A172 (cell line): ENCODE measurements at regions not wholly inside any gene's neighbourhood (a gene's known extent, or its start where the extent isn't known, plus 50 kb on each side); places are given as distances from the start of the nearest gene placed in this dataset.

Source experiments
- DNase-seq: peaks from one replicate; pipeline ENCODE4 v3.0.0-alpha.2; 2015; ENCODE audit warnings: low spot score

DNA sequence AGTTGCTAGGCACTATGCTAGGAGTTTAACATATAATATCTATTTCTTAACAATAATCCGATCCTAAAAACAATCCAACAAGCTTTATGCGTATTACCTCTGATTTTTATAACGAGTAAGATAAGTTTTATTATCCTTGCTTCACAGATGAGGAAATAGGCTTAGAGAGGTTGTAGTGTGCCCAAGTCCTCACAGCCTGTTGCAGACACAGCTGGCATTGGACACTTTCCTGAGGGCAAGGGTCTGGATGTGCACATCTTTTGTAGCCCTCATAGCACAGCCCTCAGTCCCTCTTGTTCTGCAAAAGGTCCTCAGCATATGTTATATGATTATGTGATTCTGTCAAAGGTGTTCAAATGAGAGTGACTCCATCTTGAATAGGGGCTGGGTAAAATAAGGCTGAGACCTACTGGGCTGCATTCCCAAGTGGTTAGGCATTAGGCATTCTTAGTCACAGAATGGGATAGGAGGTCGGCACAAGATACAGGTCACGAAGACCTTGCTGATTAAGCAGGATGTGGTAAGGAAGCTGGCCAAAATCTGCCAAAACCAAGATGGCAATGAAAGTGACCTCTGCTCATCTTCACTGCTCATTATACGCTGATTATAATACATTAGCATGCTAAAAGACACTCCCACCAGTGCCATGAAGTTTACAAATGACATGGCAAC lies 75.7 kb upstream of the F3 start:
- peak; percentile 96 for DNase-seq

DNA sequence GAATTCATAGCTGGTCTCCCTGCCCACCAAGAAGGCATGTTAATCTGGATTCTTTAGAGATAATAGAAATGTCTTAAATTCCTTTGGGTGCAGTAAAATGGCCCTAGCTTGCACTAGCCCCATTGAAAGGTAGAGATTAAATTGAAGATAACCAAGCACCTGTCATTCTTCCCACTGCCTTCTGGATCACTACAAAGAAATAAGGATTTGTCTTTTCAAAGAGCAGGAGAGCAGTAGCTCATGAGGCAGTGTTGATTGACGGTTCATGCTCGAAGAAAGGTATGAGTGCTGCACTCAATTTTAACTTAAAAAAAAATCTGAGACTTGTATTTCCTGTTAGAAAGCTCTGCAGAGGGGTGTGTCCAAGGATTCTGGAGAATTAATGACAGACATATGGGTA lies 74.9 kb upstream of the F3 start:
- peak; percentile 55 for DNase-seq

GRCh38 chr1:94614996-94615395 lies 73.4 kb upstream of the F3 start:
- DNase-seq = no peak

DNA sequence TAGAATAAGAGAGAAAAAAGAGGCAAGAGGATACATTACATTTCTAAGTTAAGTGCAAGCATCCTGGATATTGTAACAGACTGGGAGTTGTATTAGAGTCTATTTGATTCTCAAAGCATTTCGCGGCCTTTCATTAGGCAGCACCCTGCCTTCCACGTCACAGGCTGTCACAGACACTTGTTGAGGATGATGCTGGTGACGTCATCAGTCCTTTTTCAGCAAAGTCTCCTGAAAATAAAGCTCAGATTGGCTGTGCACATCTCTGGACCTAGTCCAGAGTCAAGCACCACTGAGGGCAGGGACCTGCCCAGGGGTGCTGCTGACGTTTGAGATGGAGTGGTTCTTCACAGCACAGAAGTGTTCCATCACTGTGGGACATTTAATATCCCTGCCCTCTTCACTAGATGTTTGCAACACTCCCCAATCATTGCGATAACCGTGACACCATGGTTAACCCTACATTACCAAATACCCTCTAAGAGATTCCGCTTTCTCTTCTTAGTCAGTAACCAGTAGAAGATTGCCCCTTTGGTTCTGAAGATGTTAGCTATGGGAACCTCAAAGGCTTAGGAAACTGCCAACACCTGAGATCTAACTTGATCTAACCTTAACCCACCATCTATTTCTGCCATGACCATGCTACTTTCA lies 72.7 kb upstream of the F3 start:
- no peak for DNase-seq

- DNase-seq = no peak
These were observed 71.1 kb upstream of the F3 start for GRCh38 chr1:94612525-94613204.

DNA sequence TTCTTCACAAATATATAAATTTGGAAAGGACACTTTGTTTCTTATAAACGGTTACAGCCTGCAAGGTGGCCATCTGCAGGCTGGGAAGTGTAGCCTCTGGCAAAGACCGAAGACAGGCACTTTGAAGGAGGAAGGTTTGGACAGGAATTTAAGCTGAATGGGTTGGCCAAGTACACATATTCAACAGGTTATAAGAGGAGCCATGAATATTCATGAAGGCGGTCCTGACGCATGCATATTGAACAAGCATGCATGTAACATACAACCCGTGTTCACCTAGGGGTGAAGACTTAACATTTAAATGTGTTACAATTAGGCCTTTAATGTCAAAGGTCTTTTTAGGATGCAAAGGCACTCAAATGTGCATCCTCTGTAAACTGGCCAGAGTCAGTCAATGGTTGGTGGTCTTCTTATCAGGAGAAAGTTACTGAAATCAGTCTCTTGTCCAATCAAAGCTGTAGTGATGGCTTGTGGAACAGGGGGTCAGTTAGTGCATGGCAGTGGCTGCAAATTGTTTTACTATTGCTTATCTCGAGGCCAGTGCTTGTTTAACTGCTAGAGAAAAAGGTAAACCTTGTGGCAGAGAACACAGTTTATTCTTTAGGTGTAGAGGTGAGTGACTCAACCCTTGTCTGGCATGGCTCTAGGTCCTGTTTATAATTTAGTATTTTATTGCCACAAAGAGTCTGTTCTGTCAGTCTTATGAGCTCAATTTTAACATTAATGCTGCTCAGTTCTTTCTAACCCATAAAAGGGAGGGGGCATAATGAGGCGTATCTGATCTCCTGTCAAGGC lies 70.3 kb upstream of the F3 start:
- DNase-seq = no peak

- no peak for DNase-seq
These were observed 68.1 kb upstream of the F3 start for GRCh38 chr1:94609619-94610018.

DNA sequence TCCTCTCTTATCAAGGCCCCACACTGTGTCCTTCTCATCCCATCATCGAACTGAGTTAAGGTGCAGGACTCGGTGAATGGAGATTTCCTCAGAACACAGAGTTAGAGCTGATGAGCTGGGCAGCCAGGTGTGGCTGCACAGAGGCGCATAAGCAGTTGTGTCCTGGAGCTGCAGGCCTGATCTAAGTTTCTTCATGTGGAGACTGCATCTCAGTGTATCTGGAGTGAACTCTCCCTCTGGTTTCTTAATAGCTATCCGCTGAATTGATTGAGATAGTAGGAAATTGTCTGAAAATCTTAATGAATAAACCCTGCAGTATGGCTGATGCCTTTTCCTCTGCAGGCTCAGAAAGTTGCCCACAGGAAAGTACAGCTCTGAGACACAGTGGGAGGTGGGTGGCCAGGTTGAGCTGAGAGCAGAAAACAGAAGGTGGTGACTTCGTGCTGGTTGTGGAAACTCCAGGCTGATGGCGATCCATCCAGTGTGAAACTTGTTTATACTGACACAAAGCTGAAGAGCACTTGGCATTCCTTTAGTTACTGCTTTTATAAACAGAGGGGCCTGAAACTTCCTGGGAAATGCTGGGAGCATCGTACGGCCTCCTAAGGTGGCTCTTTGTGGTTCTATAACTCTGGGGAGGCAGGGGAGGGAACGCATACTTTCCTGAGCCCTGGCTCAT lies 67.4 kb upstream of the F3 start:
- DNase-seq = no peak

GRCh38 chr1:94608142-94608851 lies 66.7 kb upstream of the F3 start:
- DNase-seq = no peak

- no peak for DNase-seq
These were observed 65.8 kb upstream of the F3 start for GRCh38 chr1:94607398-94607797.

DNA sequence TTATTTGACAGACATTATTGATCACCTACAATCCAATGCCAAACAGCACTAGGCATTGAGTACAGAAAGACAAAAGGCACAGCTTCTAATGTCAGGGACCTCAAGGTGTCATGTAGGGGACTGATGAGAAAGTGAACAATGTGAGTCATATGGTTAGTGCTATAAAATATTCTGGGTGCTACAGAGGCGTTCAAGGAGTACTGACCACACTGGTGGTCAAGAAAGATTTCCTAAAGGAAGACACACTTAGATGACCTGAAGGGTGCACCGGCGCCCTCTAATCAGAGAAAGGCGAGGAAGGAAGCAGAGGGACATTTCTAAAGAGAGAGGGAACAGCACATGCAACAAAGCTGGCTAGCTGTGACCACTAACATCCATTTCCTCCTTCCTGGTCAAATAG lies 64.9 kb upstream of the F3 start:
- DNase-seq = peak; percentile 57

GRCh38 chr1:94603663-94604062 lies 62.1 kb upstream of the F3 start:
- no peak for DNase-seq

GRCh38 chr1:94602802-94603625 lies 61.5 kb upstream of the F3 start:
- DNase-seq = peak; percentile 74

DNA sequence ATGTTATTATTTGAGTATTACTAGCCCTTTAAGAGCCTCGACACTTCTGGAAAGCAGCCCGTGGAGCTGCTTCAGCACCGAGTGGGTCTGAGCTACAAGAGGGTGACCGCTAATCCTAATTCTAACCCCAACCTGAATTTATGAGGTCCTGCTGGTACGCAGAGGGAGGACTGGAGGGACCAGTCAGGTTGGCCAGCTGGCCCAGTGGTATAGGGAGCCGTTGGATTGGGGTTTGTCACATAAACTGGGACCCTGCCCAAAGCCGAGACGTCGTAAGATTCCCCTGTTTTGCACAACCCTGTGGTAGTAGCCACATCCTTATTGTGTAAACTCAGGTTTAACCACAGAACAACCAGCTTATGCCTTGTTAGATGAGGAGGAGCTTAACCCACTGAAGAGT lies 60.8 kb upstream of the F3 start:
- peak; percentile 67 for DNase-seq

GRCh38 chr1:94600556-94600955 lies 59.0 kb upstream of the F3 start:
- no peak for DNase-seq

- no peak for DNase-seq
These were observed 57.7 kb upstream of the F3 start for GRCh38 chr1:94599095-94599813.

DNA sequence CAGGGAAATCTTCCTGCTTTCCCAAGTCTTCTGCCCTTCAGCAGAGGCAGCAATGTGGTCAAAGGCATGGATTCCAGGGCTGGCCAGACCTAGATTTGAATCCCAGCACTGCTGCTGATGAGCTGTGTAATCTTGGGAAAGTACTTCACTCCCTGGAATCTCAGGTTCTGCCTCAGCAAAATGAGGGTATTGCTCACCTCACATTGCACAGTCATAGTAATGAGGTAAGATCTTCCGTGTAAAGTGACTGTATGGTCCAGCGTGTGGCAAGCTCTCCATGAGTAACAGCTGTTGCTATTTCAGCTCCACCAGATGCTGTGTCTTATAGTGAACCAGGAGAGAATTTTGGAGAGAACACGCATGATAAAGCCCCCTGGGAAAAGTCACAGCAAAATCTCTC lies 56.1 kb upstream of the F3 start:
- no peak for DNase-seq

GRCh38 chr1:94596260-94596659 lies 54.7 kb upstream of the F3 start:
- no peak for DNase-seq

DNA sequence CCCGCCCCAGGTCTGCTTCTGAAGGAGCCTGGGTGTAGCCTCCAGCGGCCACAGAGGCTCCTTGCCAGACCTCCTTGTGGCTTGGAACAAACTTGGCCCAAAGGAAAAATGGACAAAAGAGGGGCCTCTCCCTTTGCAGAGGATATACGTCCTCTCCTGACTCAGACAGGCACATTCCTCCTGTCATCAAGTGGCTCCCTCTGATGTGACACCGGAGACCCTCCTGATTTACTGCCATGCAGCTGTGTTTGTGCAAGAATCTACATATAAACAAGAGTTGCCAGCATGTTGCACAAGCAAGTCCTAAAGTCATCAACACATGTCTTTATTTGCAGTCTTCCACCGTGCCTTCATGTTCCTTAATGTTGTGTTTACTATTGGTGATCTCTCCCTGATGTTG lies 54.1 kb upstream of the F3 start:
- no peak for DNase-seq

GRCh38 chr1:94593611-94594010 lies 52.1 kb upstream of the F3 start:
- no peak for DNase-seq
